Peyer's patch (tissue), 4 donors: ENCODE measurements at regions not wholly inside any gene's neighbourhood (a gene's known extent, or its start where the extent isn't known, plus 50 kb on each side); places are given as distances from the start of the nearest gene placed in this dataset.

Experiments used
- CTCF ChIP-seq, 6 experiments: fragments of 450-650 bp in 4 of 6; fragments of 200-600 bp in 2 of 6; sonication (generic) in 1 of 6; IDR thresholded peaks; one replicate each; pipeline ENCODE4 v1.5.1; 2017 to 2019; ENCODE audit warnings: antibody characterized with exemption in 6 of 6, mild to moderate bottlenecking in 3 of 6, moderate library complexity in 1 of 6
- POLR2A ChIP-seq, 2 donors: fragments of 450-650 bp; IDR thresholded peaks; one replicate each; pipeline ENCODE4 v1.5.1; 2017; ENCODE audit warnings: antibody characterized with exemption in 2 of 2, mild to moderate bottlenecking in 2 of 2, moderate library complexity in 2 of 2

GRCh38 chr2:199197448-199197847 is 260.3 kb downstream of the SATB2 start:
- TF ChIP-seq CTCF (IDR thresholded peaks at IDR 0.05) (no peak), POLR2A (IDR thresholded peaks at IDR 0.05) (no peak)
